HEK293 (cell line): ENCODE measurements at regions not wholly inside any gene's neighbourhood (a gene's known extent, or its start where the extent isn't known, plus 50 kb on each side); places are given as distances from the start of the nearest gene placed in this dataset.

Experiments used
- CTCF ChIA-PET: fragments of 350-600 bp; formaldehyde crosslinking; extraction: SDS; loops from one replicate; lab custom pipeline; 2021; ENCODE audit warnings: antibody characterized with exemption; lab: Yijun Ruan, JAX
- POLR2A ChIA-PET: fragments of 300-600 bp; formaldehyde crosslinking; extraction: SDS; loops from one replicate; lab custom pipeline; 2020; ENCODE audit warnings: antibody characterized with exemption, inconsistent platforms; lab: Yijun Ruan, JAX
- H3K27ac ChIP-seq: fragments of 200-500 bp; sonication (Bioruptor generic); 2 replicates; pipeline ENCODE4 v1.5.1; 2014; ENCODE audit warnings: low read depth, low read length, control low read depth, inconsistent platforms; ENCODE audit errors: extremely low read depth
- H3K36me3 ChIP-seq, 2 experiments: fragments of 200-500 bp in 1 of 2; sonication (Bioruptor generic) in 1 of 2; 1 replicate in 1 of 2; 2 replicates in 1 of 2; pipeline ENCODE4 v1.5.1; 2014 to 2017; ENCODE audit warnings: inconsistent platforms in 2 of 2, low read length in 2 of 2; ENCODE audit not compliant: control insufficient read depth in 2 of 2, insufficient read depth in 1 of 2
- H3K4me1 ChIP-seq: fragments of 200-500 bp; sonication (Bioruptor generic); 2 replicates; pipeline ENCODE4 v1.5.1; 2014; ENCODE audit warnings: mild to moderate bottlenecking, low read length, inconsistent platforms; ENCODE audit not compliant: control insufficient read depth, insufficient read depth
- H3K4me3 ChIP-seq: 2 replicates; pipeline ENCODE4 v1.5.1; 2011; ENCODE audit warnings: low read depth, mild to moderate bottlenecking, control low read depth, low read length, moderate library complexity
- H3K9me3 ChIP-seq: fragments of 200-500 bp; sonication (Bioruptor generic); 2 replicates; pipeline ENCODE4 v1.5.1; 2014; ENCODE audit warnings: low read depth, low read length, inconsistent platforms; ENCODE audit not compliant: control insufficient read depth, insufficient read depth
- ATF2 ChIP-seq: fragments of 450-650 bp; formaldehyde crosslinking; IDR thresholded peaks from 2 replicates; pipeline ENCODE4 v1.5.1; 2016; ENCODE audit warnings: missing biosample characterization, missing genetic modification characterization, low read depth
- HOXC10 ChIP-seq: sonication (generic); formaldehyde crosslinking; IDR thresholded peaks from 2 replicates; pipeline ENCODE4 v1.8.1; 2023; ENCODE audit warnings: mild to moderate bottlenecking, missing genetic modification reagents
- MZF1 ChIP-seq: fragments of 450-650 bp; formaldehyde crosslinking; IDR thresholded peaks from 2 replicates; pipeline ENCODE4 v1.5.1; 2017; ENCODE audit warnings: missing biosample characterization, missing genetic modification characterization, borderline replicate concordance
- SCRT1 ChIP-seq: fragments of 450-650 bp; formaldehyde crosslinking; IDR thresholded peaks from 2 replicates; pipeline ENCODE4 v1.5.1; 2016; ENCODE audit warnings: missing biosample characterization, missing genetic modification characterization, borderline replicate concordance
- SP7 ChIP-seq: fragments of 450-650 bp; formaldehyde crosslinking; IDR thresholded peaks from 2 replicates; pipeline ENCODE4 v1.5.1; 2016; ENCODE audit warnings: missing biosample characterization, missing genetic modification characterization
- ZBTB17 ChIP-seq: fragments of 450-650 bp; formaldehyde crosslinking; IDR thresholded peaks from 2 replicates; pipeline ENCODE4 v1.5.1; 2016; ENCODE audit warnings: missing biosample characterization, missing genetic modification characterization
- ZNF132 ChIP-seq: fragments of 450-650 bp; formaldehyde crosslinking; IDR thresholded peaks from 2 replicates; pipeline ENCODE4 v1.5.1; 2017; ENCODE audit warnings: missing biosample characterization, missing genetic modification characterization, borderline replicate concordance
- ZNF239 ChIP-seq: fragments of 450-650 bp; formaldehyde crosslinking; IDR thresholded peaks from 2 replicates; pipeline ENCODE4 v1.5.1; 2016; ENCODE audit warnings: missing biosample characterization, missing genetic modification characterization
- ZNF777 ChIP-seq: fragments of 450-650 bp; formaldehyde crosslinking; IDR thresholded peaks from 2 replicates; pipeline ENCODE4 v1.5.1; 2017; ENCODE audit warnings: missing biosample characterization, missing genetic modification characterization, borderline replicate concordance
- ZSCAN16 ChIP-seq: fragments of 450-650 bp; formaldehyde crosslinking; IDR thresholded peaks from 2 replicates; pipeline ENCODE4 v1.5.1; 2016; ENCODE audit warnings: missing biosample characterization, missing genetic modification characterization

- POLR2A ChIA-PET: no interaction called here
Measured at GRCh38 chr11:115119146-115119545, 385.1 kb downstream of the CADM1 start.

More at GRCh38 chr11:115119146-115119545, 385.1 kb downstream of the CADM1 start:
- H3K4me3 ChIP-seq: no peak overlapping the region
- H3K9me3 ChIP-seq: no peaks in the 10 kb centered on the region
- no peaks in the 10 kb centered on the region for H3K4me1 ChIP-seq
- no peaks in the 10 kb centered on the region for H3K36me3 ChIP-seq
- H3K27ac ChIP-seq: no peak overlapping the region
- CTCF ChIA-PET: no interaction called here
- TF ChIP-seq ZBTB17 (tag by site-specific recombination) (no peak), SP7 (tag by site-specific recombination) (no peak), ZNF132 (tag by site-specific recombination) (no peak), ATF2 (tag by site-specific recombination) (no peak), HOXC10 (no peak), SCRT1 (tag by site-specific recombination) (no peak), MZF1 (tag by site-specific recombination) (no peak), ZNF777 (tag by site-specific recombination) (no peak), ZSCAN16 (no peak), ZNF239 (tag by site-specific recombination) (no peak)
